ENCODE measurements at regions not wholly inside any gene's neighbourhood (a gene's known extent, or its start where the extent isn't known, plus 50 kb on each side); places are given as distances from the start of the nearest gene placed in this dataset.

DNA sequence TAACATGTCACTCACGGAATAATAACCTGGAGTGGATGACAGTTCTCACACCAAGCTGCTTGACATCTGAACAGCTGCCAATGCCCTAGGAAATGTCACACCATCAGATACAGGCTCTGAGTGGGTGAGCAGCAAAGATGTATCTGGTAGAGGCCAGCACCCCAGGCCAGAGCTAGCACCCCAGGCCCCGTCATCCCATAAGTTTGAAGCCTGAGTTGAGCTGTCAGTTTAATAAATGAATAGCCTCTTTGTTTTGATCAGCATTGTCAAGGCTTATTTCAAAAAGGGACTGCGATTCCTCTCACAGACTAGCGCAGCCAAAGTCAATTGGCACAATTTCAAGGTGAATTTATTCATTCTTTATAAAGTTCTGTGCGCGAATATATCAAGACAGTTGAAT, 1327.1 kb downstream of the MAT2B start:
- ATAC-seq (no peak), DNase-seq (no peak)
- ChIA-PET CTCF (no interaction called here), POLR2A (no interaction called here)
- intact Hi-C loops (cut with DNase I, micrococcal nuclease): no loop called here
- Mint-ChIP-seq H3K4me3 (no peak overlapping the region), H3K27ac (no peak overlapping the region), H3K4me1 (no peaks in the 10 kb centered on the region), H3K9me3 (ENCODE audit: low read depth) (no peaks in the 10 kb centered on the region), H3K27me3 (no peaks in the 10 kb centered on the region), H3K36me3 (ENCODE audit: low read depth) (no peaks in the 10 kb centered on the region)

DNA sequence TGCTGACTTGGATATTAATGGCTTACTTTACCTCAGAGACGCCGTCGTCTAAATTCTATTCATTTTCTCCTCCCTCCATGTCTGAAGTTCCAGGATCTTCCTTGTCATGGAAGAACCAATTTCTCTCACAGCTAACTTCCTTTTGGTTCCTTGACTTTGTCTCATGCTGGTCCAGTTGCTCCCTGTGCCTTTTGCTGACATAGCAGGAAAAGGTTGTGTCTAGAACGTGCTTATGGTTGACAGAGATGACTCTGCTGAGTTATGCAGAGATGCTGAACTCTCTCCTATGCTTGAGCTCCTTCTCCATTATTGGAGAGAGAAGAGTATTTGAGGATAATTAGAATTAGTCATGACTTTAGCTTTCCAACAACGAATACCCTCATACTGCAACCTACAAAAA, 1338.9 kb downstream of the MAT2B start:
- no peaks in the 10 kb centered on the region for H3K36me3 Mint-ChIP-seq (ENCODE audit: low read depth)
- H3K4me3 Mint-ChIP-seq: no peak overlapping the region
- no peak for DNase-seq
- no peak overlapping the region for H3K27ac Mint-ChIP-seq
- intact Hi-C loops (cut with DNase I, micrococcal nuclease): no loop called here
- no peaks in the 10 kb centered on the region for H3K27me3 Mint-ChIP-seq
- POLR2A ChIA-PET: no interaction called here
- H3K4me1 Mint-ChIP-seq: no peaks in the 10 kb centered on the region
- H3K9me3 Mint-ChIP-seq (ENCODE audit: low read depth): peaks cover 9% of the 10 kb centered on the region
- CTCF ChIA-PET: no interaction called here
- ATAC-seq: no peak

DNA sequence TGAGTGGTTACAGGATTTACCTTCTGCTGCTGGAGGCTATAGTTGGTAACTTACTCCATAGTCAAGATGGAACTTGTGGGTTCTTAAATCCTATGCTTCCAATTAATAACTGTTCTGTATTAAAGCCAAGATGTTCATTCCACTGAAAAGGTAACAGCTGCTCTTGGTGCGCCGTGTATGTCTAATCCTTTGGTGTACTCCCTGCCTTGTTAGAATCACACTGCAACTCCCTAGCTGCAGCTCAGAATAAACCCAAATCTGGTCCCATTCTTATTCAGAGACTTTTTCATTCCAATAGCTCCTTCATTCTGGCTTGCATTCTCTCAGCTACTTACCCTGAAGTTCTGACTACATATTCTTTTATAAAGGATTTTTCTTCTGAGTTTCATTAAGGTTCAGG, 1355.5 kb downstream of the MAT2B start:
- DNase-seq (no peak), ATAC-seq (no peak)
- Mint-ChIP-seq H3K27me3 (no peaks in the 10 kb centered on the region), H3K9me3 (ENCODE audit: low read depth) (peaks cover 5% of the 10 kb centered on the region), H3K4me1 (no peaks in the 10 kb centered on the region), H3K27ac (no peak overlapping the region), H3K4me3 (no peak overlapping the region), H3K36me3 (ENCODE audit: low read depth) (no peaks in the 10 kb centered on the region)
- intact Hi-C loops (cut with DNase I, micrococcal nuclease): no loop called here
- ChIA-PET CTCF (interaction anchor here (0.6 kb wide), 1 partner anchor 11 kb away, joined by 3 read pairs; no protein-coding TSS in a partner anchor), POLR2A (no interaction called here)

DNA sequence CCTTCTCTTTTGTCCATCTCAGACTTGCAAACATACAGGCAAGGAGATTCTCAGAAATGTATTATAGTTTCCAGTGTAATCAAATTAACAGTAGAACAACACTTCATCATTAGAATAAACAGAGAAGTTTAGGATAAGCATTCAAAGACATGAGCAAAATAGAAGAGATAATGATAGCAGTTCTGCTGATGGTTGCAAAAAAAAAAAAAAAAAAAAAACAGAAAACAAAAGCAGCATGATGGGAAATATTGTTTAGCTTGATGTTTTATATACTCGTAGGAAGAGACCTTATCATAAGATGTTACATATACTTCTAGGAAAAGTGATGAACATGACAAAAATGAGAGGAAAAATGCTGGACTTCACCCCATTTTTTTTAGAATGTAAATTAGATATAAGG, 1356.2 kb downstream of the MAT2B start:
- peaks cover 5% of the 10 kb centered on the region for H3K9me3 Mint-ChIP-seq (ENCODE audit: low read depth)
- H3K27ac Mint-ChIP-seq: no peak overlapping the region
- intact Hi-C loops (cut with DNase I, micrococcal nuclease): no loop called here
- H3K27me3 Mint-ChIP-seq: no peaks in the 10 kb centered on the region
- H3K4me1 Mint-ChIP-seq: no peaks in the 10 kb centered on the region
- ChIA-PET POLR2A (no interaction called here), CTCF (interaction anchor here (0.6 kb wide), 1 partner anchor 11 kb away, joined by 3 read pairs; no protein-coding TSS in a partner anchor)
- DNase-seq: no peak
- ATAC-seq: no peak
- H3K4me3 Mint-ChIP-seq: no peak overlapping the region
- H3K36me3 Mint-ChIP-seq (ENCODE audit: low read depth): no peaks in the 10 kb centered on the region

DNA sequence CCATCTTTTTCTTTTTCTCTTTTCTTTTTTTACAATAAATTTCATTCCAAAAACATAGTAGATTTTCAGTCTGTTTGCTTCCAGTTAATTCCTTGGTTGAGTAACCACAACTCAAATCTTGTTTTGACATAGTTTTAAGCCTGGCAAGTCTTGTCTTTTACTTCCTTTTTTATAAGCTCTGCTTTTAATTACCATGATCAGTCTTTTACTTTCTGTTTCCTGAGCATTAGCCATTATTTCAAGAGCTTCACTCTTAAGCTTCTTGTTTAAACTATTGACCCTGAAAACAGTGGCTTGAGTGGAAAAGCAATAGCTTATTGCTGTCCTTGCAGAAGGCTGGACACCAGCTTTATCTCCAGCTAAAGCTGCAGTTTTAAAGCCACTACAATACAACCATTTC, 1363.3 kb downstream of the MAT2B start:
- POLR2A ChIA-PET: no interaction called here
- intact Hi-C loops (cut with DNase I, micrococcal nuclease): no loop called here
- DNase-seq (no peak), ATAC-seq (no peak)
- H3K4me3 Mint-ChIP-seq: no peak overlapping the region
- no peak overlapping the region for H3K27ac Mint-ChIP-seq
- CTCF ChIA-PET: no interaction called here
- H3K9me3 Mint-ChIP-seq (ENCODE audit: low read depth): no peaks in the 10 kb centered on the region
- H3K36me3 Mint-ChIP-seq (ENCODE audit: low read depth): no peaks in the 10 kb centered on the region
- no peaks in the 10 kb centered on the region for H3K27me3 Mint-ChIP-seq
- H3K4me1 Mint-ChIP-seq: no peaks in the 10 kb centered on the region

DNA sequence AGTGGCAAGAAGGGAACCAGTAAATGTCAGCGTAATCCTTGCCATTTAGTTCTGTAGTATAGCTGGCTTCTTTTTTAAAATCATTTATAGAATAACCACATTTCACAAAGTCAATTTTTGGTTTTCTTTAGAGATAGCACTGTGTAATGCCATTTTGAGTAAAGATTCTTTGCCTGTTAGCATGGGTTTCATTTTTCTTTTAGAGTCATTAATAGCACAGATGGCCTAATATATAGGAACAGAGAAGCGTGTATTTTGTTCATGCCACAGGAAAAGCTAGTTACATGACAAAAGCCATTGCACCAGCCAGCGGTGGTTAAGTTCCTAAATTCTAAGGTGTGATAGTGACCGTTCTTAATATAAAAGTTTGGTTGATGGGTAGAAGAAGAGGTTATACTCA, 1363.9 kb downstream of the MAT2B start:
- Mint-ChIP-seq H3K36me3 (ENCODE audit: low read depth) (no peaks in the 10 kb centered on the region), H3K4me3 (no peak overlapping the region), H3K9me3 (ENCODE audit: low read depth) (peaks cover 4% of the 10 kb centered on the region), H3K27me3 (no peaks in the 10 kb centered on the region), H3K4me1 (no peaks in the 10 kb centered on the region), H3K27ac (no peak overlapping the region)
- no peak for DNase-seq
- ChIA-PET POLR2A (no interaction called here), CTCF (no interaction called here)
- ATAC-seq: no peak
- intact Hi-C loops (cut with DNase I, micrococcal nuclease): no loop called here

DNA sequence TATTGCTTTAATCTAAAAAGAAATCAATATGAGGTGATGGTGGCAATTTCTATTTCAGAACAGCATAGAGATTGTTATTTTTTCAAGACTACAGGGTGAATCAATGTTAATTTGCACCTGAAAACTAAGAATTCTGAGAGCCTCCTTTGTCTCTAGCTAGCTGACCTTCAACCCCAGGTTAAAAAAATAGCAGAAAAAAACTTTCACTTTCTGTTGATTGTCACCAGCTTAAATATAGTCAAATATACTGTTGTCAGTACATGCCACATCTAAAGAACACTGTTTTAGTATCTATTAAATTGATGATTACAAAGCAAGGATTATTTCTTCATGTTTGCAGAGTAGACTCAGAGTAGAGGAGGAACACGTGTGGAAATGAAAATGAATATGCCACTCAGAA, 1371.4 kb downstream of the MAT2B start:
- H3K27ac Mint-ChIP-seq: no peak overlapping the region
- ChIA-PET CTCF (no interaction called here), POLR2A (no interaction called here)
- intact Hi-C loops (cut with DNase I, micrococcal nuclease): no loop called here
- ATAC-seq: no peak
- H3K36me3 Mint-ChIP-seq (ENCODE audit: low read depth): no peaks in the 10 kb centered on the region
- H3K27me3 Mint-ChIP-seq: no peaks in the 10 kb centered on the region
- peaks cover 12% of the 10 kb centered on the region for H3K9me3 Mint-ChIP-seq (ENCODE audit: low read depth)
- H3K4me3 Mint-ChIP-seq: no peak overlapping the region
- H3K4me1 Mint-ChIP-seq: no peaks in the 10 kb centered on the region
- DNase-seq: no peak

DNA sequence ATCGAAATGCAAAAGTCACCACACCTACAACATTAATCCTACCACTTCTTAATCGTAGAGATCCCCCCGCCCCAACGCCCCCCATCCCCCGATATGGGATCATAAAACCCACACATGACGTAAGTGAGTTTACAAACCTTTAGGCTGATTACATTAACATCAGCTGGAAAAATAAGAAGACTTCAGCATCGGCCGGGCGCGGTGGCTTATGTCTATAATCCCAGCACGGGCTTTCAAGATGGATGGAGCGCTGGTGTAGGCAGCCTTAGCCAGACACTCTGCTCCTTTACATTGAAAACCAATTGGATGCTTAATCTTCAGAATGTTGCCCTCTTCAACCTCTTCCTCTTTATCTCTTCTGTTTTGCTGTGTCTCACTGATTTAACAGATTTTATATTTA, 1376.0 kb downstream of the MAT2B start:
- Mint-ChIP-seq H3K4me1 (no peaks in the 10 kb centered on the region), H3K9me3 (ENCODE audit: low read depth) (peaks cover 5% of the 10 kb centered on the region), H3K36me3 (ENCODE audit: low read depth) (no peaks in the 10 kb centered on the region), H3K27ac (no peak overlapping the region), H3K4me3 (no peak overlapping the region), H3K27me3 (no peaks in the 10 kb centered on the region)
- DNase-seq: no peak
- intact Hi-C loops (cut with DNase I, micrococcal nuclease): no loop called here
- ChIA-PET CTCF (no interaction called here), POLR2A (no interaction called here)
- no peak for ATAC-seq

DNA sequence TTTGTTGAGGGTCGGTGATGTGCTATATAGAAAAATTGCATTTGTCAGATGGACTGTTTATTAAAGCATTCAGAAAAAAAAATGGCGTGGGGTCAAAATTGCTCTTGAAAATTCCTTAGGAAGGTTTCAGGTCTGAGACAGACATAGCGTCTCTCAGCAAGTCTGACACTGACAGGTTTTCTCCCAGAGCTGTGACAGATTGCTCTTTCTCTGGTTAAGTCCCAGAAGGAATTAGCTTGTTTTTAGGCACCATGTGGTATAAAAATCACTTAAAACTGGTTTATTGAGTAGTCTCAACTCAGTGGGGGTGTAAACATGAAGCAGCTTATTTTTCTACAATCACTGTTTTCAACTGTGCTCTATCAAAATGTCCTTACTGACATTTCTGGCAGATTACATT, 1379.8 kb downstream of the MAT2B start:
- no peaks in the 10 kb centered on the region for H3K27me3 Mint-ChIP-seq
- H3K27ac Mint-ChIP-seq: no peak overlapping the region
- H3K36me3 Mint-ChIP-seq (ENCODE audit: low read depth): no peaks in the 10 kb centered on the region
- peaks cover 3% of the 10 kb centered on the region for H3K9me3 Mint-ChIP-seq (ENCODE audit: low read depth)
- no peak overlapping the region for H3K4me3 Mint-ChIP-seq
- ATAC-seq (no peak), DNase-seq (no peak)
- intact Hi-C loops (cut with DNase I, micrococcal nuclease): no loop called here
- no peaks in the 10 kb centered on the region for H3K4me1 Mint-ChIP-seq
- ChIA-PET CTCF (no interaction called here), POLR2A (no interaction called here)

DNA sequence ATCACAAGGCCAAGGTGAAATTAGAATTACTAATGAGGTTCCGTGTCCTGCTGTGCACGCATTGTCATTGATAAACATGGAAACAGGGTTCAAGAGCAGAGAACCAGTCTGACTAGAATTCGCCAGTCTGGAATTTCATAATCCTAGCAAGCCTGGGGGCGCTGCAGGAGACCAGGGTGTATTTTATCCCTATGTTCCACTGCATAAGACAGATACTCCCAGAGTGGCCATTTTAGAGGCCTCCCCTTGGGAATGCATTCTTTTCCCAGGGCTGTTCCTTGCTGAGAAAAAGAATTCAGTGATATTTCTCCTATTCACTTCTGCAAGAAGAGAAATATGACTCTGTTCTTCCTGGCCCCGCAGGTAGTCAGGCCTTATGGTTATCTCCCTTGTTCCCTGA, 1387.7 kb downstream of the MAT2B start:
- no peaks in the 10 kb centered on the region for H3K27me3 Mint-ChIP-seq
- peaks cover 2% of the 10 kb centered on the region for H3K36me3 Mint-ChIP-seq (ENCODE audit: low read depth)
- no peak for ATAC-seq
- ChIA-PET POLR2A (no interaction called here), CTCF (no interaction called here)
- no peak overlapping the region for H3K4me3 Mint-ChIP-seq
- H3K27ac Mint-ChIP-seq: no peak overlapping the region
- no peaks in the 10 kb centered on the region for H3K4me1 Mint-ChIP-seq
- H3K9me3 Mint-ChIP-seq (ENCODE audit: low read depth): peaks cover 15% of the 10 kb centered on the region
- intact Hi-C loops (cut with DNase I, micrococcal nuclease): no loop called here
- DNase-seq: no peak

DNA sequence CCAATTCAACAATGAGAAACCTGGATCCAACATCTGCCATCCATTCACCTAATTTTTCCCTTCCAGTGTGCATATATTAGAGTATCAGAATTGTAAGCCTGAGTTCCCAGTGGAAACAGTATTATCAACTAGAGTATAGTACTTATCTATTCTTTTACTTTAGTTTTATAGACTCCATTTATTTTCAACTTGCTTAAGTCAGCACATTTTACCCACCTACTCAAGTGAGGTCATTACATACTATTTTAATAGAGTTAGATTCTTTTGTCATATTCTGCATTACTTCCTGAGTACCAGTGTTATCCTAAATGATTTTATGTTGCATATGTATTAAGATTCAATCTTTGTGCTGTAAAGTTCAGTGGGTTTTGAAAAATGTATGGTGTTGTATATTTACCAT, 1393.3 kb downstream of the MAT2B start:
- no peak for DNase-seq
- H3K4me3 Mint-ChIP-seq: no peak overlapping the region
- H3K9me3 Mint-ChIP-seq (ENCODE audit: low read depth): peaks cover 17% of the 10 kb centered on the region
- H3K27me3 Mint-ChIP-seq: no peaks in the 10 kb centered on the region
- ChIA-PET POLR2A (no interaction called here), CTCF (no interaction called here)
- intact Hi-C loops (cut with DNase I, micrococcal nuclease): no loop called here
- no peak overlapping the region for H3K27ac Mint-ChIP-seq
- no peak for ATAC-seq
- no peaks in the 10 kb centered on the region for H3K4me1 Mint-ChIP-seq
- no peaks in the 10 kb centered on the region for H3K36me3 Mint-ChIP-seq (ENCODE audit: low read depth)

DNA sequence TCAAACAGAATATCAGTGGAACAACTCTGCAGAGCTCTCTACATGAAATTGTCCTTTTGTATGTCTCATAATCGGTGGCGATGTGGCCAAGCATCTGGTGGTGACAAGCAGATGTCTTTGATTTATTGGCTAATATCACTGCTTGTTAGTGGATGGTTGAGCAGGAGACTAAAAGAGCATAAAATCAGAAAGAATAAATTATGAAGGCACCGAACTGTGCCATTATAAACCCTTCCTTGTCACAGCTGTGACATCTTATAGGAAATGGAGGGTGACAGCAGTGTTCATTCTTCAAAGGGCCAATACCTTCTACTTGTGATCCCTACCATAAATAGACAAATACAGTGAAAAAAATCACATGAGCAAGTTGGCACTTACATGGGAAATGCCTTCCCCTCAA, 1404.3 kb downstream of the MAT2B start:
- H3K36me3 Mint-ChIP-seq (ENCODE audit: low read depth): no peaks in the 10 kb centered on the region
- ChIA-PET CTCF (no interaction called here), POLR2A (no interaction called here)
- H3K4me1 Mint-ChIP-seq: no peaks in the 10 kb centered on the region
- H3K27ac Mint-ChIP-seq: no peak overlapping the region
- ATAC-seq: no peak
- H3K27me3 Mint-ChIP-seq: no peaks in the 10 kb centered on the region
- intact Hi-C loops (cut with DNase I, micrococcal nuclease): no loop called here
- peaks cover 8% of the 10 kb centered on the region for H3K9me3 Mint-ChIP-seq (ENCODE audit: low read depth)
- no peak overlapping the region for H3K4me3 Mint-ChIP-seq
- no peak for DNase-seq

DNA sequence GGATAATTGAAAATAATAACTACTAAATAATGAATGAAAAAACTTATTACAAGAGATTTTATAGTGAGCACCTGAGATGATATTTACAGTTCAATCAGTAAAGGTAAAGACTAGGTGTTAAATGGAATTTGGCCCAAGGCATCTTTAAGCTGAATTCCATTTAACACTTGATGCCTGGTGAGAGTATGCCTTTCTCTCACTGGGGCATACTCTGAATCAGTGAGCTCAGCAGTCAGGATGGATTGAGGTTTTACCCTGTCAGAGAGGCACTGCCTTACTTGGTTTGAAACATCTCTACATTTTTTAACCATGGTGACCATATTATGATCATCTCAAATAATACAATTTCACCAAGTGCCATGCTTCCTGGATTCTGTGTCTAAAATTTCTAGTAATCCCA, 1416.3 kb downstream of the MAT2B start:
- no peaks in the 10 kb centered on the region for H3K27me3 Mint-ChIP-seq
- no peak for DNase-seq
- POLR2A ChIA-PET: no interaction called here
- no peak overlapping the region for H3K4me3 Mint-ChIP-seq
- peaks cover 22% of the 10 kb centered on the region for H3K9me3 Mint-ChIP-seq (ENCODE audit: low read depth)
- no peak for ATAC-seq
- intact Hi-C loops (cut with DNase I, micrococcal nuclease): no loop called here
- no peaks in the 10 kb centered on the region for H3K4me1 Mint-ChIP-seq
- H3K36me3 Mint-ChIP-seq (ENCODE audit: low read depth): no peaks in the 10 kb centered on the region
- CTCF ChIA-PET: no interaction called here
- no peak overlapping the region for H3K27ac Mint-ChIP-seq
